Left forelimb (tissue), 1 donor: ENCODE measurements at regions not wholly inside any gene's neighbourhood (a gene's known extent, or its start where the extent isn't known, plus 50 kb on each side); places are given as distances from the start of the nearest gene placed in this dataset.
"Not testable (repeated sequence)": the region's sequence is repeated elsewhere in the genome, so short reads cannot be mapped to it uniquely, and the experiment has no call there.

ENCODE experiments used
- DNase-seq: peaks from one replicate; pipeline ENCODE4 v3.0.0-alpha.2; 2018; ENCODE audit warnings: low spot score

- DNase-seq: no peak
Measured at GRCh38 chr6:21918666-21919065, 325.1 kb downstream of the SOX4 start.

GRCh38 chr6:21922086-21922485 lies 328.5 kb downstream of the SOX4 start:
- DNase-seq: no peak

GRCh38 chr6:21924002-21924401 lies 330.5 kb downstream of the SOX4 start:
- no peak for DNase-seq

- DNase-seq: no peak
Measured at GRCh38 chr6:21928827-21929226, 335.3 kb downstream of the SOX4 start.

GRCh38 chr6:21931641-21932335 lies 338.2 kb downstream of the SOX4 start:
- no peak for DNase-seq

- no peak for DNase-seq
Measured at GRCh38 chr6:21933351-21933750, 339.8 kb downstream of the SOX4 start.

- DNase-seq: no peak
Measured at GRCh38 chr6:21935142-21935541, 341.6 kb downstream of the SOX4 start.

GRCh38 chr6:21935561-21936028 lies 342.0 kb downstream of the SOX4 start:
- no peak for DNase-seq

GRCh38 chr6:21937466-21937865 lies 343.9 kb downstream of the SOX4 start:
- no peak for DNase-seq

GRCh38 chr6:21939066-21939465 lies 345.5 kb downstream of the SOX4 start:
- not testable (repeated sequence) for DNase-seq

- no peak for DNase-seq
Measured at GRCh38 chr6:21941926-21942325, 348.4 kb downstream of the SOX4 start.

GRCh38 chr6:21942897-21943296 lies 349.3 kb downstream of the SOX4 start:
- no peak for DNase-seq

GRCh38 chr6:21946298-21946783 lies 350.5 kb downstream of the PRL start:
- DNase-seq: no peak

- not testable (repeated sequence) for DNase-seq
Measured at GRCh38 chr6:21947227-21947626, 349.6 kb downstream of the PRL start.

GRCh38 chr6:21947731-21948386 lies 349.0 kb downstream of the PRL start:
- no peak for DNase-seq

GRCh38 chr6:21949211-21949801 lies 347.5 kb downstream of the PRL start:
- no peak for DNase-seq

- DNase-seq: no peak
Measured at GRCh38 chr6:21952367-21952766, 344.5 kb downstream of the PRL start.

GRCh38 chr6:21953831-21954801 lies 342.7 kb downstream of the PRL start:
- DNase-seq: peak; percentile 68

GRCh38 chr6:21955053-21955595 lies 341.7 kb downstream of the PRL start:
- no peak for DNase-seq

GRCh38 chr6:21955951-21956350 lies 340.9 kb downstream of the PRL start:
- DNase-seq: no peak

- no peak for DNase-seq
Measured at GRCh38 chr6:21958428-21958827, 338.4 kb downstream of the PRL start.

GRCh38 chr6:21961226-21961625 lies 335.6 kb downstream of the PRL start:
- DNase-seq: no peak
